ENCODE measurements at regions not wholly inside any gene's neighbourhood (a gene's known extent, or its start where the extent isn't known, plus 50 kb on each side); places are given as distances from the start of the nearest gene placed in this dataset.

DNA sequence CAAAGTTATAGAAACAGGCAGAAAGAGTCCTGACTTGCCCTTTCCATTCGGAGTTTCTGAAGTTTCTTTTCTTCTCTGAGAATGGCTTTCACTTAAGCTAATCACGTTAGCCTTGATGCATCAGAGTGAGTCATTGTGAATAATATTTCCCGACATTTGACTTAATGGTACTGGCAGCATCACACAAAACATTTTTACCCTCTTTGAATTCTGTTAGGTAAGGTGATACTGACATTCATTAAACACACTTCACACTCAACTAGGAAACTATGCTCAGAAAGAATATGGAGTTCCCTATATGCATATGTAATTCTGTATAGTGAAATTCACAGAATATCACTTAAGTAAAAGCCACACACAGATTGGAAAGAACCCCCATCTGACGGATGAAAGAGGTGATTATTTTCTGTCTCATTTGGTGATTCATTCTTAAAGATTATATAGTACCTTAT lies 120.8 kb upstream of the ARHGAP20 start:
- TF ChIP-seq, protein P1, sequence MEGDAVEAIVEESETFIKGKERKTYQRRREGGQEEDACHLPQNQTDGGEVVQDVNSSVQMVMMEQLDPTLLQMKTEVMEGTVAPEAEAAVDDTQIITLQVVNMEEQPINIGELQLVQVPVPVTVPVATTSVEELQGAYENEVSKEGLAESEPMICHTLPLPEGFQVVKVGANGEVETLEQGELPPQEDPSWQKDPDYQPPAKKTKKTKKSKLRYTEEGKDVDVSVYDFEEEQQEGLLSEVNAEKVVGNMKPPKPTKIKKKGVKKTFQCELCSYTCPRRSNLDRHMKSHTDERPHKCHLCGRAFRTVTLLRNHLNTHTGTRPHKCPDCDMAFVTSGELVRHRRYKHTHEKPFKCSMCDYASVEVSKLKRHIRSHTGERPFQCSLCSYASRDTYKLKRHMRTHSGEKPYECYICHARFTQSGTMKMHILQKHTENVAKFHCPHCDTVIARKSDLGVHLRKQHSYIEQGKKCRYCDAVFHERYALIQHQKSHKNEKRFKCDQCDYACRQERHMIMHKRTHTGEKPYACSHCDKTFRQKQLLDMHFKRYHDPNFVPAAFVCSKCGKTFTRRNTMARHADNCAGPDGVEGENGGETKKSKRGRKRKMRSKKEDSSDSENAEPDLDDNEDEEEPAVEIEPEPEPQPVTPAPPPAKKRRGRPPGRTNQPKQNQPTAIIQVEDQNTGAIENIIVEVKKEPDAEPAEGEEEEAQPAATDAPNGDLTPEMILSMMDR (IDR thresholded peaks at IDR 0.05), result no peak
- TF ChIP-seq POLR2AphosphoS5 (IDR thresholded peaks at IDR 0.05), result no peak
- no peak for TF ChIP-seq EP300 (IDR thresholded peaks at IDR 0.05)

All from suprapubic skin (tissue), 4 donors.